Activated CD4-positive, CD25-positive, alpha-beta regulatory T cell treated with anti-CD3 and anti-CD28 coated beads, Interleukin-2, amount 50 U/mL, for 16 hours (primary cell): ENCODE measurements at regions not wholly inside any gene's neighbourhood (a gene's known extent, or its start where the extent isn't known, plus 50 kb on each side); places are given as distances from the start of the nearest gene placed in this dataset.
"Not testable (repeated sequence)": the region's sequence is repeated elsewhere in the genome, so short reads cannot be mapped to it uniquely, and the experiment has no call there.

ENCODE experiments used
- DNase-seq: peaks from one replicate; pipeline ENCODE4 v3.0.0-alpha.2; 2020; ENCODE audit warnings: low read depth, low spot score

- DNase-seq = no peak
These were observed 251.5 kb upstream of the CBLB start for GRCh38 chr3:106120356-106120755.

GRCh38 chr3:106121491-106122289 is 252.9 kb upstream of the CBLB start:
- DNase-seq = no peak

- no peak for DNase-seq
These were observed 256.0 kb upstream of the CBLB start for GRCh38 chr3:106124818-106125217.

- DNase-seq = no peak
These were observed 256.5 kb upstream of the CBLB start for GRCh38 chr3:106125321-106125720.

- no peak for DNase-seq
These were observed 257.4 kb upstream of the CBLB start for GRCh38 chr3:106126067-106126845.

GRCh38 chr3:106126846-106127235 is 258.0 kb upstream of the CBLB start:
- DNase-seq = no peak

- DNase-seq = no peak
These were observed 261.1 kb upstream of the CBLB start for GRCh38 chr3:106129939-106130338.

GRCh38 chr3:106130384-106131198 is 261.8 kb upstream of the CBLB start:
- no peak for DNase-seq

- no peak for DNase-seq
These were observed 266.8 kb upstream of the CBLB start for GRCh38 chr3:106135451-106136160.

- DNase-seq = no peak
These were observed 271.0 kb upstream of the CBLB start for GRCh38 chr3:106139826-106140225.

GRCh38 chr3:106140431-106140830 is 271.6 kb upstream of the CBLB start:
- DNase-seq = no peak

GRCh38 chr3:106144030-106144429 is 275.2 kb upstream of the CBLB start:
- no peak for DNase-seq

GRCh38 chr3:106148440-106149082 is 279.7 kb upstream of the CBLB start:
- not testable (repeated sequence) for DNase-seq

- no peak for DNase-seq
These were observed 288.6 kb upstream of the CBLB start for GRCh38 chr3:106157411-106157810.

- no peak for DNase-seq
These were observed 291.6 kb upstream of the CBLB start for GRCh38 chr3:106160396-106160795.

GRCh38 chr3:106161246-106161645 is 292.4 kb upstream of the CBLB start:
- DNase-seq = no peak

- DNase-seq = no peak
These were observed 298.9 kb upstream of the CBLB start for GRCh38 chr3:106167728-106168127.

GRCh38 chr3:106168962-106169750 is 300.3 kb upstream of the CBLB start:
- DNase-seq = no peak

- no peak for DNase-seq
These were observed 301.8 kb upstream of the CBLB start for GRCh38 chr3:106170636-106171035.

GRCh38 chr3:106172101-106172500 is 303.3 kb upstream of the CBLB start:
- DNase-seq = no peak
